ENCODE measurements at regions not wholly inside any gene's neighbourhood (a gene's known extent, or its start where the extent isn't known, plus 50 kb on each side); places are given as distances from the start of the nearest gene placed in this dataset.

DNA sequence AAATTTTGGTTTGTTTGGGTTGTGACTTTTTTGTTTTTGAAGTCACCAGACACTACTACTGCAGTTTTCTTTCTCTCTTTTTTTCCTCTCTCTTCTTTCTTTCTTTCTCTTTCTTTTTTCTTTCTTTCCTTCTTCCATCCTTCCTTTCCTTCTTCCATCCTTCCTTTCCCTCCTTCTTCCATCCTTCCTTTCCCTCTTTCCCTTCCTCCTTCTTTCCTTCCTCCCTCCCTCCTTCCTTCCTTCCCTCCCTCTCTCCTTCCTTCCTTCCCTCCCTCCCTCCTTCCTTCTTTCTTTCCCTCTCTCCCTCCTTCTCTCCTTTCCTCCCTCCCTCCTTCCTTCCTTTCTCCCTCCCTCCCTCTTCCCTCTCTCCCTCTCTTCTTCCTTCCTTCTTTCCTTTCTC lies 230.3 kb upstream of the TYRP1 start:
- DNase-seq: no peak
- H3K27me3 Mint-ChIP-seq (ENCODE audit: low read depth in 2 of 2): no peaks in the 10 kb centered on the region
- H3K4me3 Mint-ChIP-seq: no peak overlapping the region
- H3K36me3 ChIP-seq (ENCODE audit: control insufficient read depth, insufficient read depth, low read length): no peaks in the 10 kb centered on the region
- no peaks in the 10 kb centered on the region for H3K27me3 ChIP-seq (ENCODE audit: control insufficient read depth, insufficient read depth, low read length)
- intact Hi-C loops (cut with micrococcal nuclease): no loop called here
- no peak overlapping the region for H3K27ac ChIP-seq (ENCODE audit: low read length)
- H3K4me1 ChIP-seq (ENCODE audit: control insufficient read depth, insufficient read depth, low read length): no peaks in the 10 kb centered on the region
- H3K4me3 ChIP-seq (ENCODE audit: low read length): no peak overlapping the region
- H3K9me3 Mint-ChIP-seq: peaks cover 7 to 8% of the 10 kb centered on the region in 2 donors
- no peaks in the 10 kb centered on the region for H3K9me3 ChIP-seq (ENCODE audit: control insufficient read depth, insufficient read depth, low read length)
- no peaks in the 10 kb centered on the region for H3K36me3 Mint-ChIP-seq
- TF ChIP-seq, protein P1, sequence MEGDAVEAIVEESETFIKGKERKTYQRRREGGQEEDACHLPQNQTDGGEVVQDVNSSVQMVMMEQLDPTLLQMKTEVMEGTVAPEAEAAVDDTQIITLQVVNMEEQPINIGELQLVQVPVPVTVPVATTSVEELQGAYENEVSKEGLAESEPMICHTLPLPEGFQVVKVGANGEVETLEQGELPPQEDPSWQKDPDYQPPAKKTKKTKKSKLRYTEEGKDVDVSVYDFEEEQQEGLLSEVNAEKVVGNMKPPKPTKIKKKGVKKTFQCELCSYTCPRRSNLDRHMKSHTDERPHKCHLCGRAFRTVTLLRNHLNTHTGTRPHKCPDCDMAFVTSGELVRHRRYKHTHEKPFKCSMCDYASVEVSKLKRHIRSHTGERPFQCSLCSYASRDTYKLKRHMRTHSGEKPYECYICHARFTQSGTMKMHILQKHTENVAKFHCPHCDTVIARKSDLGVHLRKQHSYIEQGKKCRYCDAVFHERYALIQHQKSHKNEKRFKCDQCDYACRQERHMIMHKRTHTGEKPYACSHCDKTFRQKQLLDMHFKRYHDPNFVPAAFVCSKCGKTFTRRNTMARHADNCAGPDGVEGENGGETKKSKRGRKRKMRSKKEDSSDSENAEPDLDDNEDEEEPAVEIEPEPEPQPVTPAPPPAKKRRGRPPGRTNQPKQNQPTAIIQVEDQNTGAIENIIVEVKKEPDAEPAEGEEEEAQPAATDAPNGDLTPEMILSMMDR (IDR thresholded peaks at IDR 0.05): no peak
- no peak overlapping the region for H3K27ac Mint-ChIP-seq
- no peak for ATAC-seq
- no peaks in the 10 kb centered on the region for H3K4me1 Mint-ChIP-seq

DNA sequence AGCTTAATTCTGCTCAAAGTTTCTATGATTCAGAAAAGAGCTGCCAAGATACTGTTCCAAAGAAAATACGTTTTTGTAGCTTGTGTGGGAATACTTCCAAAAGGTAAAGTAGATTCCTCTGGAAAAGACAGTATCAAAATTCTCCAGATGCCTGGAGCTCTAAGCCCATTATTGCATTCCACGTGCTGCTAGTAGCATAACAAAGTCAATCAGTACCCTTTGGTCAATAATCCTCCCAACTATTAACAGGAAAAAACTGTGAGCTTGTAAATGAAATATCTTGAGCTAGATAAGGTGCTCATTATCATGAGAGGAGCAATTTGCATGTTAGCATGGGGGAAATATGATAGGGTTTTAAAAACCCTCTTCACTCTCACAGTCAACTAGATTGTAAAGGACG lies 229.5 kb upstream of the TYRP1 start:
- no peaks in the 10 kb centered on the region for H3K27me3 Mint-ChIP-seq (ENCODE audit: low read depth in 2 of 2)
- peaks cover 5 to 7% of the 10 kb centered on the region in 2 donors for H3K9me3 Mint-ChIP-seq
- Histone ChIP-seq H3K27ac (ENCODE audit: low read length) (no peak overlapping the region), H3K36me3 (ENCODE audit: control insufficient read depth, insufficient read depth, low read length) (no peaks in the 10 kb centered on the region), H3K4me3 (ENCODE audit: low read length) (no peak overlapping the region), H3K4me1 (ENCODE audit: control insufficient read depth, insufficient read depth, low read length) (no peaks in the 10 kb centered on the region), H3K9me3 (ENCODE audit: control insufficient read depth, insufficient read depth, low read length) (no peaks in the 10 kb centered on the region), H3K27me3 (ENCODE audit: control insufficient read depth, insufficient read depth, low read length) (no peaks in the 10 kb centered on the region)
- TF ChIP-seq, protein P1 (IDR thresholded peaks at IDR 0.05): no peak
- no peaks in the 10 kb centered on the region for H3K4me1 Mint-ChIP-seq
- no peaks in the 10 kb centered on the region for H3K36me3 Mint-ChIP-seq
- intact Hi-C loops (cut with micrococcal nuclease): no loop called here
- DNase-seq (no peak), ATAC-seq (no peak)
- H3K4me3 Mint-ChIP-seq: no peak overlapping the region
- H3K27ac Mint-ChIP-seq: no peak overlapping the region
- WGBS (ENCODE audit: insufficient coverage): 65% methylated on average over 2 of the region's 3 CpGs

DNA sequence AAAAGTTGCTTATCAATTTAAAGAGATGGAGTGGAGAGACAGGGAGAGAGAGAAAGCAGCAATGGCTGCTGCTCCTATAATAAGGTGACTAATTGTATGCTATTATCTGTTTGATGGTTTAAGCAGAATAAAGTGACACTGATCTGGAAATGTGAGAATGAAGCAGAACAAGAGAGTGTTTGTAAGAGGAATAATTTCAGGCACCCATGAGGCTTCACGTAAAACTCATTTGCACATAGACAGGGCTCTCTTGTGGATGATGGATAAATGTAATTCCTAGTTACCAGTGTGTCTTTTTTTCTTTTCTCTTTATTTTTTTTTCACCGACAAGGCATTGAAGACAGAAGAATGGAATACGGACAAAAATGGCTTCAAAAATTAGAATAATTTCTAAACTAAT lies 228.8 kb upstream of the TYRP1 start:
- DNase-seq (no peak), ATAC-seq (no peak)
- Mint-ChIP-seq H3K27me3 (ENCODE audit: low read depth in 2 of 2) (no peaks in the 10 kb centered on the region), H3K4me3 (no peak overlapping the region), H3K36me3 (no peaks in the 10 kb centered on the region), H3K4me1 (no peaks in the 10 kb centered on the region), H3K9me3 (peaks cover 5 to 8% of the 10 kb centered on the region in 2 donors), H3K27ac (no peak overlapping the region)
- intact Hi-C loops (cut with micrococcal nuclease): no loop called here
- Histone ChIP-seq H3K4me1 (ENCODE audit: control insufficient read depth, insufficient read depth, low read length) (no peaks in the 10 kb centered on the region), H3K9me3 (ENCODE audit: control insufficient read depth, insufficient read depth, low read length) (no peaks in the 10 kb centered on the region), H3K36me3 (ENCODE audit: control insufficient read depth, insufficient read depth, low read length) (no peaks in the 10 kb centered on the region), H3K4me3 (ENCODE audit: low read length) (no peak overlapping the region), H3K27me3 (ENCODE audit: control insufficient read depth, insufficient read depth, low read length) (no peaks in the 10 kb centered on the region), H3K27ac (ENCODE audit: low read length) (no peak overlapping the region)
- TF ChIP-seq, protein P1 (IDR thresholded peaks at IDR 0.05): no peak
- WGBS (ENCODE audit: insufficient coverage): 44% methylated on average over 2 of the region's 3 CpGs

DNA sequence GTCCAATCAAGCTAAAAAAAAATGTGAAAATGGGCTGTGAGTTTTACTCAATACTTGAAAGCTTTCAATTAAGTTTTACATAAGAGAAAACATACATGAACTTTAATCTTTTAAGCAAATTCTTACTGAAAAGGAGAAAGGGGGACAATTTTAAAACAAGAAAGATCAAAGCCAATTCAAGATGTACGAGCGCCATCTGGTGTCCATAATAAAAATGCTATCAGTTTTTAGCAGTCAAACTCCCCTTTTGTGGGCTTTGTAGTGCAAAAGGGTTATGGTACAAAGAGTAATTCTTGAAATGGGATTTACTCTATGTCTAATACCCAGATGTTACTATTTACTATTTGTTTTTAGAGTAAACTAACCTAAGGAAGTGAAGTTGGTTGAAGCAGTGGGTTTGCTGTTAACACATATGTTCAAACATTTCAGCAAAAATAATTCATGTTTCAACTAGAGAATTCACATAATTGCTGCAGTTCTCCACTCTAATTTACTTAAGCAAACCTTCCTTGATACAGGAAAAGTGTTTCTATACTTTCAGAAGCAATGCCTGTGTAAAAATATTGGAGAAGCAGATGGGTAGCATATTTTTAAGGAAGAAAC lies 228.2 kb upstream of the TYRP1 start:
- DNase-seq (no peak), ATAC-seq (no peak)
- TF ChIP-seq, protein P1 (IDR thresholded peaks at IDR 0.05): no peak
- Histone ChIP-seq H3K27ac (ENCODE audit: low read length) (no peak overlapping the region), H3K36me3 (ENCODE audit: control insufficient read depth, insufficient read depth, low read length) (no peaks in the 10 kb centered on the region), H3K9me3 (ENCODE audit: control insufficient read depth, insufficient read depth, low read length) (no peaks in the 10 kb centered on the region), H3K4me1 (ENCODE audit: control insufficient read depth, insufficient read depth, low read length) (no peaks in the 10 kb centered on the region), H3K4me3 (ENCODE audit: low read length) (no peak overlapping the region), H3K27me3 (ENCODE audit: control insufficient read depth, insufficient read depth, low read length) (no peaks in the 10 kb centered on the region)
- no peaks in the 10 kb centered on the region for H3K36me3 Mint-ChIP-seq
- intact Hi-C loops (cut with micrococcal nuclease): no loop called here
- H3K4me3 Mint-ChIP-seq: no peak overlapping the region
- H3K27me3 Mint-ChIP-seq (ENCODE audit: low read depth in 2 of 2): no peaks in the 10 kb centered on the region
- 0% methylated on average over 2 of the region's 2 CpGs for WGBS (ENCODE audit: insufficient coverage)
- peaks cover 7 to 10% of the 10 kb centered on the region in 2 donors for H3K9me3 Mint-ChIP-seq
- no peak overlapping the region for H3K27ac Mint-ChIP-seq
- no peaks in the 10 kb centered on the region for H3K4me1 Mint-ChIP-seq
